ENCODE measurements at regions not wholly inside any gene's neighbourhood (a gene's known extent, or its start where the extent isn't known, plus 50 kb on each side); places are given as distances from the start of the nearest gene placed in this dataset.

GRCh38 chr5:174243904-174244303, 198.4 kb downstream of the NSG2 start:
- Mint-ChIP-seq H3K4me3 (no peak overlapping the region), H3K4me1 (no peaks in the 10 kb centered on the region), H3K27ac (ENCODE audit: unreplicated experiment) (no peak overlapping the region), H3K36me3 (ENCODE audit: low read depth) (no peaks in the 10 kb centered on the region), H3K27me3 (ENCODE audit: low read depth) (peaks cover 9% of the 10 kb centered on the region), H3K9me3 (peaks cover 4% of the 10 kb centered on the region)
- no peak for TF ChIP-seq CTCF (conservative IDR thresholded peaks at IDR 0.05)
- no peak for DNase-seq (ENCODE audit: low read depth, low spot score)

GRCh38 chr5:174245516-174246075, 200.1 kb downstream of the NSG2 start:
- Mint-ChIP-seq H3K4me3 (no peak overlapping the region), H3K4me1 (no peaks in the 10 kb centered on the region), H3K9me3 (no peaks in the 10 kb centered on the region), H3K27me3 (ENCODE audit: low read depth) (peaks cover 11% of the 10 kb centered on the region), H3K27ac (ENCODE audit: unreplicated experiment) (no peak overlapping the region), H3K36me3 (ENCODE audit: low read depth) (no peaks in the 10 kb centered on the region)
- DNase-seq (ENCODE audit: low read depth, low spot score) = no peak
- TF ChIP-seq CTCF (conservative IDR thresholded peaks at IDR 0.05) = no peak

- Mint-ChIP-seq H3K27ac (ENCODE audit: unreplicated experiment) (no peak overlapping the region), H3K36me3 (ENCODE audit: low read depth) (no peaks in the 10 kb centered on the region), H3K9me3 (no peaks in the 10 kb centered on the region), H3K27me3 (ENCODE audit: low read depth) (peaks cover 11% of the 10 kb centered on the region), H3K4me1 (no peaks in the 10 kb centered on the region), H3K4me3 (no peak overlapping the region)
- DNase-seq (ENCODE audit: low read depth, low spot score) = no peak
- TF ChIP-seq CTCF (conservative IDR thresholded peaks at IDR 0.05) = no peak
Observed at GRCh38 chr5:174246743-174247142, 201.2 kb downstream of the NSG2 start.

GRCh38 chr5:174247301-174247700, 201.8 kb downstream of the NSG2 start:
- H3K27me3 Mint-ChIP-seq (ENCODE audit: low read depth) = peaks cover 10% of the 10 kb centered on the region
- H3K27ac Mint-ChIP-seq (ENCODE audit: unreplicated experiment) = no peak overlapping the region
- H3K36me3 Mint-ChIP-seq (ENCODE audit: low read depth) = no peaks in the 10 kb centered on the region
- H3K4me3 Mint-ChIP-seq = no peak overlapping the region
- no peak for DNase-seq (ENCODE audit: low read depth, low spot score)
- no peak for TF ChIP-seq CTCF (conservative IDR thresholded peaks at IDR 0.05)
- no peaks in the 10 kb centered on the region for H3K9me3 Mint-ChIP-seq
- no peaks in the 10 kb centered on the region for H3K4me1 Mint-ChIP-seq

GRCh38 chr5:174251305-174252000, 205.9 kb downstream of the NSG2 start:
- H3K27ac Mint-ChIP-seq (ENCODE audit: unreplicated experiment) = no peak overlapping the region

More at GRCh38 chr5:174251305-174252000, 205.9 kb downstream of the NSG2 start:
- TF ChIP-seq CTCF (conservative IDR thresholded peaks at IDR 0.05) = no peak
- Mint-ChIP-seq H3K27me3 (ENCODE audit: low read depth) (peaks cover 2% of the 10 kb centered on the region), H3K4me3 (no peak overlapping the region), H3K9me3 (no peaks in the 10 kb centered on the region), H3K36me3 (ENCODE audit: low read depth) (no peaks in the 10 kb centered on the region), H3K4me1 (no peaks in the 10 kb centered on the region)
- DNase-seq (ENCODE audit: low read depth, low spot score) = no peak
